WTC11 (cell line): ENCODE measurements at regions not wholly inside any gene's neighbourhood (a gene's known extent, or its start where the extent isn't known, plus 50 kb on each side); places are given as distances from the start of the nearest gene placed in this dataset.

Experiments
- CTCF ChIP-seq: fragments of 200-600 bp; IDR thresholded peaks from 2 replicates; pipeline ENCODE4 v1.8.0; 2022; ENCODE audit warnings: antibody characterized with exemption
- HMGXB4 ChIP-seq: sonication (generic); formaldehyde crosslinking; IDR thresholded peaks from 2 replicates; pipeline ENCODE4 v1.8.1; 2023; ENCODE audit warnings: mild to moderate bottlenecking, moderate library complexity, missing genetic modification reagents
- JUN ChIP-seq: sonication (generic); formaldehyde crosslinking; IDR thresholded peaks from 2 replicates; pipeline ENCODE4 v1.8.0; 2023; ENCODE audit warnings: mild to moderate bottlenecking, missing genetic modification reagents
- KAT7 ChIP-seq: sonication (generic); formaldehyde crosslinking; IDR thresholded peaks from 2 replicates; pipeline ENCODE4 v1.8.1; 2023; ENCODE audit warnings: missing genetic modification reagents, mild to moderate bottlenecking, borderline replicate concordance
- MLX ChIP-seq: sonication (generic); formaldehyde crosslinking; IDR thresholded peaks from 2 replicates; pipeline ENCODE4 v1.8.1; 2023; ENCODE audit warnings: mild to moderate bottlenecking, missing genetic modification reagents, moderate library complexity
- USF1 ChIP-seq: sonication (generic); formaldehyde crosslinking; IDR thresholded peaks from 2 replicates; pipeline ENCODE4 v1.8.0; 2022; ENCODE audit warnings: mild to moderate bottlenecking, missing genetic modification reagents

GRCh38 chr13:111999352-111999751 lies 67.6 kb upstream of the SOX1 start:
- no peak for TF ChIP-seq CTCF
- no peak for TF ChIP-seq USF1 (CRISPR knock-in tag)
- TF ChIP-seq MLX (CRISPR knock-in tag), result no peak
- no peak for TF ChIP-seq HMGXB4 (CRISPR knock-in tag)
- TF ChIP-seq KAT7 (CRISPR knock-in tag), result no peak
- no peak for TF ChIP-seq JUN (CRISPR knock-in tag)
